ENCODE measurements at regions not wholly inside any gene's neighbourhood (a gene's known extent, or its start where the extent isn't known, plus 50 kb on each side); places are given as distances from the start of the nearest gene placed in this dataset.
"Not testable (repeated sequence)": the region's sequence is repeated elsewhere in the genome, so short reads cannot be mapped to it uniquely, and the experiment has no call there.

DNA sequence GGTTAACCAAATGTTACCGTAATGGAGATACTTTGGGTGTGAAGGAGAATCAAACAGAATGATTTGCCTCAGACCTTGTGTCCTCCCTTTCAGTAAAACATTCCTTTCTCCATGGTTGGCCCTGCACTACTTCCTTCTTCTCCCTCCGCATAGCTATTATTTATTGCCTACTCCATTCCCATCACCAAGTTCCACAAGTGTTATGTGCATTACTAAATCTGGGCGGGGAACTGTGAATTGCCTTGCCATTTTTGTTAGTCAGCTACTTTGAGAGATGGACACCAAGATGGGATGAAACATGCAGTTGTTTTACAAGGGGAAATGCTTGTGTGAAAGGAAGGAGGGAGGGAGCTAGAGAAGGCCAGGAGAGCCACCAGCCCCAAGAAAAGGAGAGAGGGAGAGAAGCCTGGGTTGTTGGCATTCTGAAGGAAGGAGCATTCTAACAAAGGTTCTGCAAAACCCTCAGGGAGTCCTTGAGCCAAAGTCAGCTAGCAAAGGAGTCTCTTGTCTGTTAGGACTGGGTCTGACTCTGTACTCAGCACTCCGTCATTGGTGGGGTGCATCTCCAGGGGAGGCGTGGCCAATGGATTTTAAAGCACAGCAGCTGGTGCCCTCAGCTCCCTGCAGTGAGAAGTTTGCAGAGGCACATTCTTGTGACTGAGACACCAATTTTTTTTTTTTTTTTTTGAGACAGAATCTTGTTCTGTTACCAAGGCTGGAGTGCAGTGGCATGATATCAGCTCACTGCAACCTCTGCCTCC, 83.6 kb upstream of the CHD6 start (continued):
- TF ChIP-seq EP300 (IDR thresholded peaks at IDR 0.05; ENCODE audit: borderline replicate concordance in 1 of 2, control insufficient read depth in 1 of 2, low read depth in 2 of 2, low read length in 2 of 2), result no peak
- TF ChIP-seq YBX1 (IDR thresholded peaks at IDR 0.05), result no peak
- TF ChIP-seq POLR2AphosphoS2 (IDR thresholded peaks at IDR 0.05; ENCODE audit: low read depth, low read length), result no peak
- TF ChIP-seq, protein P1, sequence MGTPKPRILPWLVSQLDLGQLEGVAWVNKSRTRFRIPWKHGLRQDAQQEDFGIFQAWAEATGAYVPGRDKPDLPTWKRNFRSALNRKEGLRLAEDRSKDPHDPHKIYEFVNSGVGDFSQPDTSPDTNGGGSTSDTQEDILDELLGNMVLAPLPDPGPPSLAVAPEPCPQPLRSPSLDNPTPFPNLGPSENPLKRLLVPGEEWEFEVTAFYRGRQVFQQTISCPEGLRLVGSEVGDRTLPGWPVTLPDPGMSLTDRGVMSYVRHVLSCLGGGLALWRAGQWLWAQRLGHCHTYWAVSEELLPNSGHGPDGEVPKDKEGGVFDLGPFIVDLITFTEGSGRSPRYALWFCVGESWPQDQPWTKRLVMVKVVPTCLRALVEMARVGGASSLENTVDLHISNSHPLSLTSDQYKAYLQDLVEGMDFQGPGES (IDR thresholded peaks at IDR 0.05), result no peak
- TF ChIP-seq RELA (IDR thresholded peaks at IDR 0.05; ENCODE audit: borderline replicate concordance, partially characterized antibody), result no peak

DNA sequence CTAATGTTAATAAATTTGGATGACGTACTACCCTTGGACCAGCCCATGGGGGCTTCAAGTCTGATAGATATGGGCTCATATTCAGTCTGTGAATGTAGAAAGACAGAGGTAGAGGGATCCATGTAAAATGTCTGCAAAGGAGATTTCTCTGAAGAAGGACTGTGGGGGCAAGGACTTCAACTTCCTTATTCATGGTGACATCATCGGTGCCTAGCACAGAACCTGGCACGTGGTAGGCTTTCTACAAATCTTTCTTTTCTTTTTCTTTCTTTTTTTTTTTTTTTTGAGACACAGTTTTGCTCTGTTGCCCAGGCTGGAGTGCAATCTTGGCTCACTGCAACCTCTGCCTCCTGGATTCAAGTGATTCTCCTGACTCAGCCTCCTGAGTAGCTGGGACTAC, 81.5 kb upstream of the CHD6 start:
- CTCF ChIA-PET; H3K4me3 ChIP-seq; DNase-seq (ENCODE audit: low read depth, low spot score); H3K27ac ChIP-seq (ENCODE audit: control insufficient read depth, insufficient read depth); BruUV-seq (replicated peaks); H3K4me2 ChIP-seq (ENCODE audit: control insufficient read depth, insufficient read depth); H3K27me3 ChIP-seq (replicated peaks in 1 of 2; ENCODE audit: control insufficient read depth in 2 of 2, insufficient read depth in 2 of 2, low read length in 1 of 2); intact Hi-C loops (cut with micrococcal nuclease; ENCODE audit: unreplicated experiment); SMC1A ChIA-PET (ENCODE audit: uncharacterized antibody, unreplicated experiment); H3K79me2 ChIP-seq (ENCODE audit: control insufficient read depth, insufficient read depth, low read length); H2AFZ ChIP-seq (ENCODE audit: control insufficient read depth, low read depth, low read length); in situ Hi-C loops (cut with MboI); H4K20me1 ChIP-seq (ENCODE audit: control insufficient read depth, insufficient read depth); FAIRE-seq; ATAC-seq; H3K9me3 ChIP-seq (replicated peaks; ENCODE audit: control insufficient read depth, insufficient read depth, low read length); POLR2A ChIA-PET; H3K36me3 ChIP-seq (ENCODE audit: control insufficient read depth in 2 of 2, insufficient read depth in 2 of 2, low read length in 1 of 2); H3K4me1 ChIP-seq (ENCODE audit: control insufficient read depth, insufficient read depth, low read length); H3K9ac ChIP-seq (ENCODE audit: control insufficient read depth, insufficient read depth, low read length): not testable (repeated sequence)
- RAD21 ChIA-PET (ENCODE audit: unreplicated experiment), result interaction anchor here (1.1 kb wide), 1 partner anchor 39 kb away, joined by 4 read pairs; no protein-coding TSS in a partner anchor
- WGBS (ENCODE audit: insufficient coverage, insufficient replicate concordance, low lambda C conversion rate, missing lambda C conversion rate), result 50% methylated on average over 3 of the region's 3 CpGs
